HL-60/S4 treated with retinoic acid at 250 ng/mL for 4 days and 3 days (cell line): ENCODE measurements at regions not wholly inside any gene's neighbourhood (a gene's known extent, or its start where the extent isn't known, plus 50 kb on each side); places are given as distances from the start of the nearest gene placed in this dataset.

ENCODE experiments used
- in situ Hi-C: fragments of 300-500 bp; cut with MboI; formaldehyde crosslinking; loops from 2 replicates; pipeline ENCODE4 v1.7.0; 2022; ENCODE audit warnings: low sequenced_read_pairs

GRCh38 chr18:76647322-76647721 lies 152.3 kb upstream of the ZNF516 start:
- in situ Hi-C loops, result no loop called here

- in situ Hi-C loops, result no loop called here
Measured at GRCh38 chr18:76644580-76644979, 149.5 kb upstream of the ZNF516 start.

- in situ Hi-C loops, result no loop called here
Measured at GRCh38 chr18:76643996-76644395, 149.0 kb upstream of the ZNF516 start.

GRCh38 chr18:76643199-76643598 lies 148.2 kb upstream of the ZNF516 start:
- in situ Hi-C loops, result no loop called here

GRCh38 chr18:76640438-76640837 lies 145.4 kb upstream of the ZNF516 start:
- in situ Hi-C loops, result no loop called here

- in situ Hi-C loops, result no loop called here
Measured at GRCh38 chr18:76634564-76634963, 139.5 kb upstream of the ZNF516 start.

- in situ Hi-C loops, result no loop called here
Measured at GRCh38 chr18:76633588-76634269, 138.7 kb upstream of the ZNF516 start.

- in situ Hi-C loops, result no loop called here
Measured at GRCh38 chr18:76627444-76627843, 132.4 kb upstream of the ZNF516 start.

- in situ Hi-C loops, result no loop called here
Measured at GRCh38 chr18:76626991-76627390, 131.9 kb upstream of the ZNF516 start.

GRCh38 chr18:76622651-76623050 lies 127.6 kb upstream of the ZNF516 start:
- in situ Hi-C loops, result no loop called here

- in situ Hi-C loops, result no loop called here
Measured at GRCh38 chr18:76621782-76622495, 126.9 kb upstream of the ZNF516 start.

- in situ Hi-C loops, result no loop called here
Measured at GRCh38 chr18:76621226-76621625, 126.2 kb upstream of the ZNF516 start.

GRCh38 chr18:76620321-76621170 lies 125.5 kb upstream of the ZNF516 start:
- in situ Hi-C loops, result no loop called here

- in situ Hi-C loops, result no loop called here
Measured at GRCh38 chr18:76619621-76620315, 124.7 kb upstream of the ZNF516 start.

- in situ Hi-C loops, result no loop called here
Measured at GRCh38 chr18:76619261-76619620, 124.2 kb upstream of the ZNF516 start.

- in situ Hi-C loops, result no loop called here
Measured at GRCh38 chr18:76618721-76619120, 123.7 kb upstream of the ZNF516 start.

GRCh38 chr18:76616373-76616772 lies 121.3 kb upstream of the ZNF516 start:
- in situ Hi-C loops, result no loop called here

- in situ Hi-C loops, result no loop called here
Measured at GRCh38 chr18:76615065-76615733, 120.2 kb upstream of the ZNF516 start.

- in situ Hi-C loops, result no loop called here
Measured at GRCh38 chr18:76613755-76614120, 118.7 kb upstream of the ZNF516 start.

GRCh38 chr18:76613053-76613754 lies 118.2 kb upstream of the ZNF516 start:
- in situ Hi-C loops, result no loop called here
